Hepatocyte (in vitro differentiated cells): ENCODE measurements at regions not wholly inside any gene's neighbourhood (a gene's known extent, or its start where the extent isn't known, plus 50 kb on each side); places are given as distances from the start of the nearest gene placed in this dataset.

Experiments used
- DNase-seq: peaks from one replicate; pipeline ENCODE4 v3.0.0-alpha.2; 2016; ENCODE audit warnings: low spot score
- H2AFZ ChIP-seq: fragments of 200-600 bp; sonication (generic); 2 replicates; pipeline ENCODE4 v1.6.0; 2016; ENCODE audit warnings: antibody characterized with exemption, mild to moderate bottlenecking
- H3K27ac ChIP-seq: fragments of 200-600 bp; sonication (generic); 2 replicates; pipeline ENCODE4 v1.5.1; 2016; ENCODE audit warnings: mild to moderate bottlenecking
- H3K27me3 ChIP-seq: fragments of 200-600 bp; sonication (generic); 2 replicates; pipeline ENCODE4 v1.6.1; 2016
- H3K36me3 ChIP-seq: fragments of 200-600 bp; sonication (generic); replicated peaks from 2 replicates; pipeline ENCODE4 v1.5.1; 2016; ENCODE audit warnings: low read depth; ENCODE audit not compliant: insufficient read depth
- H3K4me1 ChIP-seq: fragments of 200-600 bp; sonication (generic); 2 replicates; pipeline ENCODE4 v1.5.1; 2016; ENCODE audit warnings: mild to moderate bottlenecking, moderate library complexity; ENCODE audit not compliant: insufficient read depth
- H3K4me2 ChIP-seq: fragments of 200-600 bp; sonication (generic); 2 replicates; pipeline ENCODE4 v1.6.0; 2016
- H3K4me3 ChIP-seq: fragments of 200-600 bp; sonication (generic); 2 replicates; pipeline ENCODE4 v1.5.1; 2016; ENCODE audit warnings: mild to moderate bottlenecking
- H3K79me2 ChIP-seq: fragments of 200-600 bp; sonication (generic); 2 replicates; pipeline ENCODE4 v1.6.0; 2017; ENCODE audit warnings: mild to moderate bottlenecking
- H3K9me2 ChIP-seq: fragments of 200-600 bp; sonication (generic); replicated peaks from 2 replicates; pipeline ENCODE4 v1.6.0; 2017; ENCODE audit warnings: mild to moderate bottlenecking; ENCODE audit not compliant: insufficient read depth
- H3K9me3 ChIP-seq: fragments of 200-600 bp; sonication (generic); 2 replicates; pipeline ENCODE4 v1.5.1; 2016; ENCODE audit warnings: low read depth, mild to moderate bottlenecking
- H4K20me1 ChIP-seq: fragments of 200-600 bp; sonication (generic); 2 replicates; pipeline ENCODE4 v1.6.0; 2016; ENCODE audit warnings: mild to moderate bottlenecking; ENCODE audit not compliant: insufficient read depth, poor library complexity, severe bottlenecking
- EZH2 ChIP-seq: fragments of 200-600 bp; sonication (generic); IDR thresholded peaks from 2 replicates; pipeline ENCODE4 v1.6.1; 2016; ENCODE audit warnings: antibody characterized with exemption, mild to moderate bottlenecking, borderline replicate concordance
- EZH2phosphoT487 ChIP-seq: fragments of 200-600 bp; sonication (generic); IDR thresholded peaks from one replicate; pipeline ENCODE4 v1.6.1; 2018; ENCODE audit warnings: antibody characterized with exemption, mild to moderate bottlenecking, low read depth, moderate library complexity; ENCODE audit not compliant: unreplicated experiment, severe bottlenecking
- WGBS: methylation state at CpG from one replicate; pipeline ENCODE4 v1.1.6; 2016; ENCODE audit warnings: low lambda C conversion rate; ENCODE audit errors: missing lambda C conversion rate; 5-methylcytosine and 5-hydroxymethylcytosine counted together
- TF ChIP-seq, protein P1 (sequence below): fragments of 200-600 bp; sonication (generic); IDR thresholded peaks from 2 replicates; pipeline ENCODE4 v1.5.1; 2016; ENCODE audit warnings: antibody characterized with exemption, mild to moderate bottlenecking; ENCODE audit not compliant: poor library complexity

GRCh38 chr5:118554241-118554640, 434.1 kb downstream of the DTWD2 start:
- no peak for DNase-seq
- H2AFZ ChIP-seq: no peak overlapping the region
- WGBS: 98% methylated on average over 2 of the region's 2 CpGs
- TF ChIP-seq EZH2phosphoT487: no peak
- no peak for TF ChIP-seq EZH2
- TF ChIP-seq, protein P1, sequence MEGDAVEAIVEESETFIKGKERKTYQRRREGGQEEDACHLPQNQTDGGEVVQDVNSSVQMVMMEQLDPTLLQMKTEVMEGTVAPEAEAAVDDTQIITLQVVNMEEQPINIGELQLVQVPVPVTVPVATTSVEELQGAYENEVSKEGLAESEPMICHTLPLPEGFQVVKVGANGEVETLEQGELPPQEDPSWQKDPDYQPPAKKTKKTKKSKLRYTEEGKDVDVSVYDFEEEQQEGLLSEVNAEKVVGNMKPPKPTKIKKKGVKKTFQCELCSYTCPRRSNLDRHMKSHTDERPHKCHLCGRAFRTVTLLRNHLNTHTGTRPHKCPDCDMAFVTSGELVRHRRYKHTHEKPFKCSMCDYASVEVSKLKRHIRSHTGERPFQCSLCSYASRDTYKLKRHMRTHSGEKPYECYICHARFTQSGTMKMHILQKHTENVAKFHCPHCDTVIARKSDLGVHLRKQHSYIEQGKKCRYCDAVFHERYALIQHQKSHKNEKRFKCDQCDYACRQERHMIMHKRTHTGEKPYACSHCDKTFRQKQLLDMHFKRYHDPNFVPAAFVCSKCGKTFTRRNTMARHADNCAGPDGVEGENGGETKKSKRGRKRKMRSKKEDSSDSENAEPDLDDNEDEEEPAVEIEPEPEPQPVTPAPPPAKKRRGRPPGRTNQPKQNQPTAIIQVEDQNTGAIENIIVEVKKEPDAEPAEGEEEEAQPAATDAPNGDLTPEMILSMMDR: no peak
- H3K4me1 ChIP-seq: peaks cover 26% of the 10 kb centered on the region
- no peak overlapping the region for H3K27ac ChIP-seq
- no peaks in the 10 kb centered on the region for H4K20me1 ChIP-seq
- no peaks in the 10 kb centered on the region for H3K9me3 ChIP-seq
- H3K9me2 ChIP-seq: no peaks in the 10 kb centered on the region
- H3K79me2 ChIP-seq: no peaks in the 10 kb centered on the region
- H3K27me3 ChIP-seq: no peaks in the 10 kb centered on the region
- H3K4me2 ChIP-seq: no peak overlapping the region
- H3K4me3 ChIP-seq: no peak overlapping the region
- no peaks in the 10 kb centered on the region for H3K36me3 ChIP-seq

GRCh38 chr5:118553662-118554061, 434.7 kb downstream of the DTWD2 start:
- H3K4me2 ChIP-seq: no peak overlapping the region
- no peaks in the 10 kb centered on the region for H3K27me3 ChIP-seq
- no peaks in the 10 kb centered on the region for H3K79me2 ChIP-seq
- H3K36me3 ChIP-seq: no peaks in the 10 kb centered on the region
- no peak overlapping the region for H3K4me3 ChIP-seq
- no peaks in the 10 kb centered on the region for H4K20me1 ChIP-seq
- no peaks in the 10 kb centered on the region for H3K9me2 ChIP-seq
- no peak for DNase-seq
- H3K4me1 ChIP-seq: peaks cover 30% of the 10 kb centered on the region
- TF ChIP-seq, protein P1: no peak
- TF ChIP-seq EZH2phosphoT487 (no peak), EZH2 (no peak)
- no peaks in the 10 kb centered on the region for H3K9me3 ChIP-seq
- WGBS: 73% methylated on average over 3 of the region's 3 CpGs
- H3K27ac ChIP-seq: no peak overlapping the region
- no peak overlapping the region for H2AFZ ChIP-seq

DNA sequence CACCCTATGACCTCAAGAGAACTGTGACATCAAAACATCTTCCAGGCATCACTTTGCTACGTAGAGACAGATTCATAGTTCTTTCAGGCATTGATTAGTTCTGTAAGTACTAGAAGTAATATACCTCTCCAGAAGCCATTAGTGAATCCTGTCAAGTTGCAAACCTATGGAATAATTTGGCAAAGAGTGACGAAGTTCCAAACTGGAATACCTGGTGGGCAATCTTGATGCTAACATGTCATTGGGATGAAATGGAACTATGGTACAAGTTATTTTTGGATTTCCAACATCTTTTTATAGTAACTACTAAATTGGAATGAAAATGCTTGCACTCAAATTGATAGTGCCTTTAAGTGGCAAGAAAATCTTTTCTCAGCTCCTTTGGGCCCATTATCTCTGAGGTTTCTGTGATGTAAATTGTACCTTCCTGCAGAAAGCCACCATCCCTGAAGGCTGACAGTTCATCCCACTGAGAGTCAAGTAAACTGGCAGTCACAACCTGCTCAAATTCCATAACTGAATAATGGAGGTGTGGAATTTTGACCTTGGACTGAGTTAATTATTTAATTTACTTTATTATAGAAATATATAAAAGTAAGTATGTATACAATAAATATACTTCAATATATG, 435.5 kb downstream of the DTWD2 start:
- WGBS: 94% methylated on average over 2 of the region's 2 CpGs
- no peak for DNase-seq

More for the DNA sequence above, 435.5 kb downstream of the DTWD2 start:
- Histone ChIP-seq H3K9me2 (no peaks in the 10 kb centered on the region), H4K20me1 (no peaks in the 10 kb centered on the region), H2AFZ (no peak overlapping the region), H3K4me3 (no peak overlapping the region), H3K27ac (no peak overlapping the region), H3K4me2 (no peak overlapping the region), H3K9me3 (no peaks in the 10 kb centered on the region), H3K27me3 (no peaks in the 10 kb centered on the region), H3K36me3 (no peaks in the 10 kb centered on the region), H3K79me2 (no peaks in the 10 kb centered on the region), H3K4me1 (peaks cover 29% of the 10 kb centered on the region)
- TF ChIP-seq, protein P1: no peak
- TF ChIP-seq EZH2phosphoT487: no peak
